GM21737 (cell line): ENCODE measurements at regions not wholly inside any gene's neighbourhood (a gene's known extent, or its start where the extent isn't known, plus 50 kb on each side); places are given as distances from the start of the nearest gene placed in this dataset.
A peak's percentile ranks its signal among the peaks of the same experiment; 100 is the strongest.
"Not testable (repeated sequence)": the region's sequence is repeated elsewhere in the genome, so short reads cannot be mapped to it uniquely, and the experiment has no call there.

Experiments
- ATAC-seq: cut with Tn5 transposase; IDR thresholded peaks from one replicate; pipeline ENCODE4 v1.9.1; 2021; ENCODE audit warnings: mild to moderate bottlenecking, moderate library complexity; ENCODE audit not compliant: unreplicated experiment

DNA sequence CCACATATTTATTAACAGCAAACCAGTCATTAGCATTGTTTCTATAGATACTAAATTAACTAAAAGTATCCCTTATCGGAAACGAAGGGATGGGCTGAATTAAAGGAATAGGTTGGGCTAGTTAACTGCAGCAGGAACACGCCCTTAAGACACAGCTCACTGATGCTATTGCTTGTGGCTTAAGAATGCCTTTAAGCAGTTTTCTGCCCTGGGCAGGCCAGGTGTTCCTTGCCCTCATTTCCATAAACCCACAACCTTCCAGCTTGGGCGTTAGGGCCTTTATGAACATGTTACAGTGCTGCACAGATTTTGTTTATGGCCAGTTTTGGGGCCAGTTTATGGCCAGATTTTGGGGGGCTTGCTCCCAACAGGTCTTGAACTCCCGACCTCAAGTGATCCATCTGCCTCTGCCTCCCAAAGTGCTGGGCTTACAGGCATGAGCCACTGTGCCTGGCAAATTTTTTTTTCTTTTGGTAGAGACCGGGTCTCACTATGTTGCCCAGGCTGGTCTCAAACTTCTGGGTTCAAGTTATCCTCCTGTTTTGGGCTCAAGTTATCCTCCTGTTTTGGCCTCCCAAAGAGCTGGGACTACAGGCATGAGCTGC, 90.1 kb upstream of the GRIN2A start:
- ATAC-seq = not testable (repeated sequence)

DNA sequence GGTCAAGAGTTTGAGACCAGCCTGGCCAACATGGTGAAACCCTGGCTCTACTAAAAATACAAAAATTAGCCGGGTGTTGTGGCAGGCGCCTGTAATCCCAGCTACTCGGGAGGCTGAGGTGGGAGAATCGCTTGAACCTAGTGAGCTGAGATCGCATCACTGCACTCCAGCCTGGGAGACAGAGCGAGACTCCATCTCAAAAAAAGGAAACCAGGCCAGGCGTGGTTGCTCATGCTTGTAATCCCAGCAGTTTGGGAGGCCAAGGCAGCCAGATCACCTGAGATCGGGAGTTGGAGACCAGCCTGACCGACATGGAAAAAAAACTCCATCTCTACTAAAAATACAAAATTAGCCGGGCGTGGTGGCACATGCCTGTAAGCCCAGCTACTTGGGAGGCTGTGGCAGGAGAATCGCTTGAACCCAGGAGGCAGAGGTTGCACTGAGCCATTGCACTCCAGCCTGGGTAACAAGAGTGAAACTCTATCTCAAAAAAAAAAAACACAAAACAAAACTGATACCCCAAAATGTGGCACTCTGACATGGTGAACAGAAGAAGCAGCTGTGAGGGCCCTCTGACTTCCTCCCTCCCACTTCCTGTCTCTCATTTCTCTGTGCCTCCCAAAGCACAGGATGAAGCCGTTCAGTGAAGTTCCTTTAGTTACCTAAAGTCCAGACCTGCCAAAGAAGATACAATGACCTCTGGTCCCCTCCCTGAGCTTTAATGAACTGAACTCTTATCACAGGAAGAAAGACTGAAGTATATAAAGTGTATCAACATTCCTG, 93.2 kb upstream of the GRIN2A start:
- peak; percentile 55 for ATAC-seq

GRCh38 chr16:10277597-10277996, 95.4 kb upstream of the GRIN2A start:
- no peak for ATAC-seq

- ATAC-seq = no peak
Measured at GRCh38 chr16:10280262-10281170, 98.3 kb upstream of the GRIN2A start.

DNA sequence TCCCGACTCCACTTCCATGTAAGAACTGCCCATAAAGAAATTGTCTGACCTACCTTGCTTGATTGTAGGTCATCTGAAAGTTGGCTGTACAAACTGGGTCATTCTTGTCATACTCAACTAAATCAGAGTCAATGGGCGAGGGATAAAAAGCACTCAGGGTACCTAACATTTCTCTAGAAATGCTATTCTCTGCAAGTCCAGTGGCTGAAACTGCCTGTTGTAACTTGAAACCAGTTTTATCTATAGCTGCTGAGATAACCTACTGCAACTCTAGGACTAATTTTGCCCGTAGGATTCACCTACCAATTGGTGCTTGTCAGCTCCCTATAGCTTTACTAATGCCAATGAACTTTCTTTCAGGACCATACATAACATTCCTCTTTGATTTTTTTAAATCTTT, 100.1 kb upstream of the GRIN2A start:
- ATAC-seq = no peak

- not testable (repeated sequence) for ATAC-seq
Measured at GRCh38 chr16:10283246-10283645, 101.0 kb upstream of the GRIN2A start.

- ATAC-seq = not testable (repeated sequence)
Measured at GRCh38 chr16:10290467-10291105, 95.3 kb upstream of the ATF7IP2 start.

DNA sequence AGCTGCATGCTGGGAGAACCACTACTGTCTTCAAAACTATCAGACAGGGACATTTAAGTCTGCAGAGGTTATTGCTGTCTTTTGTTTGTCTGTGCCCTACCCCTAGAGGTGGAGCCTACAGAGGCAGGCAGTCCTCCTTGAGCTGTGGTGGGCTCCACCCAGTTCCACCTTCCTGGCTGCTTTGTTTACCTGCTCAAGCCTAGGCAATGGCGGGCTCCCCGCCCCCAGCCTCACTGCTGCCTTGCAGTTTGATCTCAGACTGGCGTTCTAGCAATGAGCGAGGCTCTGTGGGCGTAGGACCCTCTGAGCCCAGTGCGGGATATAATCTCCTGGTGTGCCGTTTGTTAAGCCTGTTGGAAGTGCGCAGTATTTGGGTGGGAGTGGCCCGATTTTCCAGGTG, 93.7 kb upstream of the ATF7IP2 start:
- ATAC-seq = not testable (repeated sequence)

GRCh38 chr16:10292976-10293375, 92.9 kb upstream of the ATF7IP2 start:
- not testable (repeated sequence) for ATAC-seq

- ATAC-seq = not testable (repeated sequence)
Measured at GRCh38 chr16:10294153-10294552, 91.7 kb upstream of the ATF7IP2 start.

DNA sequence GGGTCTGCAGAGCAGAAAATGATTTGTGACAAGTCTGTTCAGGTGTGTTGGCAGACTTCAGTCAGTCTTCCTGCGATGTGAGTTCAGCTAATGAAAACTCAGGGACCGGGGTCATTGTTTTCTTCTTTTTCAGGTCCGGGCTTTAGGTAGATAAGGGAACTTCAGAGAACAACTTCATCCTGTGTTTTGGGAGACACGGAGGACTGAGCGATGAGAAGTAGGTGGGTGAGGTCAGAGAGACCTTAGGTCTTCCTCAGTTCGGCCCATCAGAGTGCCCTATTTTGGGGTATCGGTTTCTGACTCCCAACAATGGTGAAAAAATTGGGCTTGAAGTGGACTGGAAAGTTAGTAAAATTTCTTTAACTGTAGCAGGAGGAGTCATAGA, 88.9 kb upstream of the ATF7IP2 start:
- ATAC-seq = peak; percentile 27

DNA sequence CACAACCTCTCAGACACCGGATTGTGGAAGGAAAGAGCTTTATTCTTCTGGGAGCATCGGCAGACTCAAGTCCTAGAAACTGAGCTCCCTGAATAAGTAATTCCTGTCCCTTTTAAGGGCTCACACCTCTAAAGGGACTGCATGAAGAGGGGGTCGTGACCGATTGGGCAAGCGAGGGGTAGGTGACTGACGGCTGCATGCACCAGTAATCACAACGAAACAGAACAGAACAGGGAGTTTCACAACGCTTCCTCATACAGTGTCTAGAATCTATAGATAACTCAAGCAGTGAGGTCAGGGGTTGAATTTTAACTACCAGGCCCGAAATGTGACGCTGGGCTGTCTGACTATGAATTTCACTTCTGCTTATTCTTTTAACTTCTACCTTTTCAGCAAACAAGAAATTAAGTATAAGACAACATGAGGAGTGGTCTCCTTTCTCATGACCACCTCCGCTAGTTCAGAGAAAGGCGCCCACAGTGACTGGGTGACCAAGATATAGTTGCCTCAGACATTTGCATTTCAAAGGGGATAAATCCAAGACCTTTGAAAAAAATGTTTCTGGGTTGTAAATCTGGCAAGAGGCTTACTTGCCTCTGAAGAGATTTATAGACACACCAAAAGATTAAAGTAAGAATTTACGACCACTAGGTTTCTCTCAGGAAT, 88.4 kb upstream of the ATF7IP2 start:
- ATAC-seq = peak; percentile 93

DNA sequence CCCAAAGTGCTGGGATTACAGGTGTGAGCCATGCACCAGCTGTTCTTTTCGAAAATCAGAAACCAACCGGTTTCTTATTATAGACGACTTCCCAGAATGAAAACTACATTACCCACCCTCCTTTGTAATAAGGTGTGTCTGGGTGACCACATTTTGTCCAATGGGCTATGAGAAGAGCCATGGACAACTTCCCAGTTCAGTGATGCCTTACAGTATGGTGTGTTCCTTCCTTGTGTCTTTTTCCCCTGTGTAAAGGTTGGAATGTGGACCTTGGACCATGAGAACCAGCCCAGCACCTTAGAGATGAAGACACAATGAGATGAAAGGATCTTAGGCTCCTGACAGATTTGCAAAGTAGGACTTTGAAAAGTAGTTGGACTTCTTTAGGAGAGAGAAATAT, 85.0 kb upstream of the ATF7IP2 start:
- no peak for ATAC-seq

DNA sequence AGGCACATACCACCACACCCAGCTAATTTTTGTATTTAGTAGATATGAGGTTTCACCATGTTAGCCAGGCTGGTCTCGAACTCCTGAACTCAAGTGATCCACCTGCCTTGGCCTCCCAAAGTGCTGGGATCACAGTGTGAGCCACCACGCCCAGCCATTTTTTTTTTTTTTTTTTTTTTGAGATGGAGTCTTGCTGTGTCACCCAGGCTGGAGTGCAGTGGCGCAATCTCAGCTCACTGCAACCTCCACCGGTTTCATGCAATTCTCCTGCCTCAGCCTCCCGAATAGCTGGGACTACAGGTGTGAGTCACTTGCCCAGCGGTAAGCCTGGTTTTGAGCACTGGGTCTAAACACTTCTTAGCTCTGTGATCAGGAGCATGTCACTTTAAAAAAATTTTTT, 84.3 kb upstream of the ATF7IP2 start:
- not testable (repeated sequence) for ATAC-seq

- ATAC-seq = no peak
Measured at GRCh38 chr16:10305912-10306311, 79.9 kb upstream of the ATF7IP2 start.

GRCh38 chr16:10308305-10309193, 77.3 kb upstream of the ATF7IP2 start:
- no peak for ATAC-seq

DNA sequence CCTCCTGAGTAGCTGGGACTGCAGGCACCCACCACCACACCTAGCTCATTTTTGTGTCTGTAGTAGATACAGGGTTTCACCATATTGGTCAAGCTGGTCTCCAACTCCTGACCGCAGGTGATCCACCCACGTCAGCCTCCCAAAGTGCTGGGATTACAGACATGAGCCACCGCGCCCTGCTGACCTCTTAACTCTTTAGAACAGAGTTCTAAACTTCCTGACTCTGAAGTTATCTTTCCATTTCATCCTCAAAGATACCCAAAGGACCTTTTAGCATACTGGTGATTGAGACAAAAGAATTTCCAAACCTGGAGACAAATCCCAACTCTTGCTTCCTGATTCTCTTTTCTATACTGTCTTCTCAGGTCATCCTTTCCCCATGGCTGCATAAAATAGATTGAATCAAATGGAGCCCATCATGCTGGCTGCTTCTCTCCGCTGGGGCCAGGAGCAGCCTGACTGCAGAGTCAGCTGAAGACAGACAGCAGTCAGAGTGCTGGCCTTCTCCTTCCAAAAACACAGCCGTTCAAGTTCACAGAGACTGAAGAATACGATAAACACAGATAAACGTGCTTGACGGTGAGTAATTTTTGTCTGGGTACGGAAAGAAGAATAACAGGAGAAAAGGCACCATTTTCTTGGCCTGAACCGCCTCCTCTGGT, 76.5 kb upstream of the ATF7IP2 start:
- ATAC-seq = no peak

DNA sequence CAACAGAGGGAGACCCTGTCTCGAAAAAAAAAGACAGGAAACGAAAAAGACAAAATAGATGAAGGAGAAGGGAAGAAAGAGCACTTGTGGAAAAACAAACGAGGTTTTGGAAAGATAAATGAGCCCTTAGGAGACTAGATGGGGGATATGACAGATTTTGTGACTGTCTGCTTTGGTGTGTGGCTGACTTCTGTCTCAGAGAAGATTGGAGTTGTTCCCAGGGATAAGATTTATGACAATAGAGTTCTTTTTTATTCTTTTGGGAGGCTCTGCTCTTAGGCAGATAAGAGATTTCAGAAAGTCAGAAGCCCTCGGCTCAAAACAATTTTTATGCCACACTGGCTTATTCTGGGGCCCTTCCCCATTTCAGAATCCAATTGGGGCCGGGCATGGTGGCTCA, 73.9 kb upstream of the ATF7IP2 start:
- ATAC-seq = no peak
